D341Med (cell line): ENCODE measurements at regions not wholly inside any gene's neighbourhood (a gene's known extent, or its start where the extent isn't known, plus 50 kb on each side); places are given as distances from the start of the nearest gene placed in this dataset.

Source experiments
- DNase-seq: peaks from one replicate; pipeline ENCODE4 v3.0.0; 2012; ENCODE audit warnings: low spot score

DNA sequence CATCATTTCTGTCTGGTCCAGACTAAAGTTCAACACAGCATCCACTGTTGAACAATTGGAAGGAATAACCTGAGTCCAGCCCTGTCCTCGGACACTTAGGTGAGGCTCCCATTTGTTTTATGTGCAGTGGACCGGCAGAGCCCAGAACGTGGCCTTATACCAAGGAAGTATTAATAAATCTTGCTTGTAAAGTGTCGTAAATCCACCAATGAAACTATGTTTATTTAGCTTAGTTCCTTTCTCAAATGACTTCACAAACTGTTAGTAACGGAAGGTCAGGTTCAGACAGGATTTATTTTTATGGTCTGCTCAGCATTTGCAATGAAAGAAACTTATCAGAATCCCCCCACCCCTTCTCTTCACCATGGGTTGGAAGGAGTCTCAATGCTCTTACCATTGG lies 149.5 kb downstream of the PCSK1 start:
- no peak for DNase-seq

DNA sequence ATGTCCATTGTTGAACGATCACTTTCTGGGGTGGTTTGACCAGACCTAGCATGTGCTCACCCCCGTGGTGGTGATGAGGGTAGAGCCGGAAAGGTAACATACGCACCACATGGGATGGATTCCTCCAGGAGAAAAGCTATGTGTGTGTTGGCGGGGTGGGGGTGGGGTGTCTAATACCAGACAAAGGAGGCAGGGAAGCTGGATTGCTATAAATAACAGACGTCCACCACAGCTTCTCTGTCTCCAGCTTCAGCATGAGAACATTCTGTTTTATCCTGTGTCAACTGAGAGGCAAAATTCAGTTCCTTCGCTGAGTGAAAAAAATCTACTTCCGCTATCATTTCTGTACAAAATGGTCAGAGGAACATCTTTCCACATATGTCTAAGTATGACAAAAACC lies 151.0 kb downstream of the PCSK1 start:
- no peak for DNase-seq

DNA sequence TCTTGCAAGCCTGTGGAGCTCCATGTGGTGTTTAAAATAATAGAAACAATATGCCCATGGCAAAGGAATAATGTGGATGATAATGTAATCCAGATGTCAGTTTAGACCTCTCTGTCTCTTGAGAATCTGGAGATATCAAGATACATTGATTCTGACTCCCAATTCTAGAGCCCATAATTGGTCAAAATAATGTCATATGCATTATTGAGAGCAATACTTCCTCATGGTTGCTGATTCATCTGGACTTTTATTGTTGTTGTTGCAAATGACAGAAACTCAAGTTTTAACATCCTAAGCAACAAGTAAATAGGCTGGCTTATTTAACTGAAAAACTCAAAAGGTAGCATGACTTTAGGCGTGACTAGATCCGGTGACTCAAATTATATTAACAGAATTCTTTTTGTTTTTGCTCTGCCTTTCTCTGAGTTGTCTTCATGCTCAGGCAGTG lies 152.1 kb downstream of the PCSK1 start:
- no peak for DNase-seq

DNA sequence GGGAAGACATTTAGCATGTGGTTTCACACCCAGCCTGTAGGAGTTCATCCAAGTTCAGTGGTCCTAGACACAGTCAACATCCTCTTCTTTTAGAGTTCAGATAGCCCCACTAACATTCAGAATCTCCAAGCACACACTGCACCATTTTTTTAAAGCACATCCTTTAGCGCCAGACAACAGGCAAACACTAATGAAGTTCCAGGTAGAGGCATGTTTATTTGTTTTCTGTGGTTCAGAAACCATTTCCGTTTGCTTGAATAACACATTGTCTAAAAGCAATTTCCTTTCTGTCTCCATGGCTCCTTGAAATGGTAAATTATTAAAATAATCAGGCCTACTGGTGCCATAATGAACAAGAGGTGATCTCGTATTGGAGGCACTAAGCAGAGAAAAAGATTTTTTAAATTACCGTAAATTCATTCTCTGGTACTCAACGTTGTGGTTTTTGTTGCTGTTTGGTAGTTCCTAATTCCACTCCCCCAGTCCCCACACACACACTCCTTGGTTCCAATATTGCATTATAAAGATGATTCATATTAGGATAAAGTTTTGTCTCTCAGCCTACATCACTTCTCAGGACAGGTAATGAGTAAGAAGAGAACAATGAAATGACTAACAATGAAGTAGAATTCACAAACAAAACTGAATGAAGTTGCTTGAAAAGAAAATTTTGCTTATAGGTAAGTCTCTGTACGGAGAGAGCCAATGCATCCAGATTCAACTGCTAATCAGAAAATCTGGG lies 153.1 kb downstream of the PCSK1 start:
- no peak for DNase-seq

DNA sequence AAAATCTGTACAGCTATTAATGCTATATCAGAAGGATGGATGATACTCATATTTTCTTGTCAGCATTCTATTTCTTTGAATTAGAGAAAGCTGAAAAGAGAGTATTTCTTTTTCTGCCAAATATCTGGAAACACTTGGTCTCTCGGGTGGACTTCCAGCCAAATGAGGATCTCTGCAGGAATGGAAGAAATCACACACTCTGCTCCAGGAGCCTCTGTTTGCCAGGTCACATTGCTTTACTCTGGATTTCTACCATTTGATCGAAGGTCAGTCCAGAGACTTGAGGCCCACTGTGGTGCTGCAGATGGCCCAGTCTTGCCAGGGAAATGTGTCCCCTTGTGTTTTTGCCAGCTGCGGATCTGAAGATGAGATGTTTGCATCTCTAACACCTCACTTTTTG lies 154.1 kb downstream of the PCSK1 start:
- no peak for DNase-seq

DNA sequence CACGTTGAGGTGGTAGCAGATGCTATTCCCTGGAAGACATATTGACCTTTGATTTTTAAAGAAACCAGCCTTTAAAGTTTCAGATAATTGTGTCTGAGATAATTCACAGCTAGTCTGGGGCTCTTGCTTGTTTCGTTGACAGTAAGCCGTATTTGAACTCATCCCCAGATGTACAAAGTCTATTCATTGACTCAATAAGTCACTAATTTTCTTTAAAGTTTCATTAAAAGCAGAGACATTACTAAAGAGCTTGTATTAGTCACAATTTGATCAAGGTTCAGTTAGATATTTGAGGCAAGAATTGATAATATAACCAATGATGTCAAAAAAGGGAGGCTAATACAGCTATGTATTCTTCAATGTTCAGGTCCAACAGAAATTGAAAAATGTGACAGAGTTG lies 158.0 kb downstream of the PCSK1 start:
- no peak for DNase-seq

DNA sequence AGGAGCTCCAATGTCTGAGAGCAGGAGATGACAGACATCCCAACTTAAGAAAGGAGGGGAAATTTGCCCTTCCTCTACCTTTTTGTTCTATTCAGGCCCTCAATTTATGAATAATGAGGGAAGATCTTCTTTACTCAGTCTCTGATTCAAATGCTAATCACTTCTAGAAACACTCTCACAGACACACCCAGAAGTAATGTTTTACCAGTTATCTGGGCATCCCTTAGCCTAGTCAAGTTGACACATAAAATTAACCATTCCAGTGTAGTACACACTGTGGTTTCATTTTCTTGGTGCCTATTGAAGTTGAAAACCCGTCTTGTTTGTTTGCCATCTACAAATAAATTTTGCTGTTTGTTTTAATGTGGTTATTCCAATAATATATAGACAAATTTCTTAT lies 167.6 kb downstream of the PCSK1 start:
- DNase-seq, result no peak

DNA sequence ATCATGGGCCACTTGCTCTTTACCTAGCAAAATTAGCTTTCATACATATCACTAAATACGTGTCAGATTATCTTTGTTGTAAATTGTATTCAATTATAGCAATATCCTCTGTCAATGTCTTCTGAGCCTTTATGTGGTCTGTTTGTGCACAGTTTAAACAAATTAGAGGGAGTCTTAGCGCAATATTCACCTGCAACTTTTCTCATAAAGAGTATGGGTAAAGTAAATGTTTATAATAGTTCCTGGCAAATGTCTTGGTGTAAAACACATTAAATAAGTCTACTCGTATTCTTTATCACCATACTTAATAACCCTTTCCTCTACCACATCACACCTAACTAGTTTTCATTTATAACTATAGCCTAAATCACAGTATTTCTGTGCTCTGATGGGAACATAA lies 169.0 kb downstream of the PCSK1 start:
- DNase-seq, result no peak

DNA sequence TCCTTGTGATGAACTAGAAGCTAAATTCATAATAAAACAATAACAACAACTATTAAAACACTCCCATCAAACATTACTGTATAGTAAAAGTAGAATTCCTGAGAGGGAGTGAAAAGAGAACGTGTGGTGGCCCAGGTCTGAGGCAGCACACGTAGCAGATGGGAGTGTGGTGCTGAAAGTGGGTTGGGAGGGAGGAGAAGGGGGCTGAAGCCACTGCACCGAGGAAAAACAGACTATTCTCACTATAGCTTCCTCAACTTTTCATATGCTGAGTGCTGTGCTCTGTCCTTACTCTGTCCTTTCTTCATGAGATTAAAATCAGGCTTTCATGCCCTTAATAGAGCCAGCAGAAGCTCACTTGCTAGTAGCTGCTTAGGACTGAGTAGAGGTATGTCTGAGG lies 170.9 kb downstream of the PCSK1 start:
- no peak for DNase-seq

DNA sequence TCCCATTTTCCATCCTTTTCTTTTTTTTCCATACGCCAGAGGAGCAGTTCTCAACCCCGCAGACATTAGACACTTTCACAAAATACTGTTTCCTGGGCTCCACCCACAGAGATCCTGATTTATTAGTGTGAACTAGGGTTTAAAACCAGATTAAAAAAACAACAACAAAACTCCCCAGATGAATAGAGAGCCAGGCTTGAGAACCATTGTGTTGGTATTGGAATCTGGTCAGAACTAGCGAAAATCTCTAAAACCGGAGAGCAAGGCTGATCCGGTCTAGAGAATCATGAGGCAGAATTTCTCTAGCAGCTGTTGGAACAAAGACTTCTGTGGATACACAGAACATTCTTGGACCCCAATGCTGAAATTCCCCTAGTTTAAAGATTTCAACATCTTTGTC lies 173.0 kb downstream of the PCSK1 start:
- DNase-seq, result no peak

DNA sequence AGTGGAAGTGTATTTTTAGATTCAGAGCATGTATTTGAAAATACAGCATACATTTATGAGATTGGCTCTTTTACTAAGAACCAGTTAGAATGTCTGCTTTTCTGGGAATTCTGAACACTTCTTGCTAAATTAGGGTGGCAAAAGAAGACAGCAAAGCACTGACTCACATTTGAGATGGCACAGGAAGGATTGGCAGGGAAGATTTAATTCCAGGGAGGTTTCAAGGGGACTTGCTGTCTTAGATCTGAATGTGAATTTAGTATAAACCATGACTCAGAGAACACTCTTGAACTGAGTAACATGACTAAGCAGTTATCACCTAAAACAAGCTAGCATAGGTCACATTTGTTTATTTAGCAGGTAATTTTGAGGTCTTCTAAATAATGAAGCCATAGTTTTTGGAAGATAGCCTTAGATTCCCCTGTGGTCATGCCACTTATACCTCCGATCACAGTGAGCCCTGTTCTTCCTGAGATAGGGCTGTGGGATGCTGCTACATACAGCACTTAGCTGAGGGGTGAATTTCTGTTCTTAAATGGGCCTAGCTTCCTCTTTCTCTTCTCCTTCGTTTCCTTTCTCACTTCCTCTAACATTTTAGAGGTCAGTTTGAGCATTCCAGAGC lies 173.8 kb downstream of the PCSK1 start:
- no peak for DNase-seq

DNA sequence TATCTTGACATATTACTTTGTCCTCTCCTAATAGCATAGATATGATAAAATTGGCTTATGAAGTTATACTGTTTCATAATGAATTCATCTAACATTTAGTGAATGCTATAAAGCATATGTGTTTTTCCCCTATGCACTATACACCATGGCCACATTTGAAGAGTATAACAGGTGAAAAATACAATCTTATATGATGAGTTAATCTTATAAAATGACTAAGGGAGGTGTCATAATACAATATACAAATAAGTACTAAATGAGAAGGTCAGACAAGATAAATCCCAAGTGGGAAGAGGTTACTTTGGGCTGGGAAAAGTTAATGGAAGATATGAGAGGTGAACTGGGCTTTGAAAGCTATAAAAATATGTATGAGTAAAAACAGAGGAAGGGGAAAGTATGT lies 174.4 kb downstream of the PCSK1 start:
- no peak for DNase-seq

DNA sequence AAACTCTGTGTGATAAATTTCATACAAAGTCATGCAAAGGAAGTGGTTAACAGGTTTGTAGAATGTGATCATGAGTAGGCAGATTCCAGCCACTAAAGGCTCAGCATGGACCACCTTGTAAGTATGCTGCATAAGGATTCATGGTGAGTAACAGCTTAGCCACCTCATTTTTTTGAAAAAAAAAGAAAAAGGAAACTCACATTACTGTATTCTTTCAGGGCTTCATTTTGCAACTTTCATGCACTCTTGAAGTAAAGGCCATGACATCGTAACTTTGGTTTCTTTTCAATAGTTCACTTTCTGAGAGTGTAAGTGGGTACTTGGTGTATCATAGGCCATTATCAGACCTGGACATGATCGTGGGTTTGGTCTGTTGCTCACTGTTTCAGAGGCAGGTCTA lies 175.1 kb downstream of the PCSK1 start:
- no peak for DNase-seq

DNA sequence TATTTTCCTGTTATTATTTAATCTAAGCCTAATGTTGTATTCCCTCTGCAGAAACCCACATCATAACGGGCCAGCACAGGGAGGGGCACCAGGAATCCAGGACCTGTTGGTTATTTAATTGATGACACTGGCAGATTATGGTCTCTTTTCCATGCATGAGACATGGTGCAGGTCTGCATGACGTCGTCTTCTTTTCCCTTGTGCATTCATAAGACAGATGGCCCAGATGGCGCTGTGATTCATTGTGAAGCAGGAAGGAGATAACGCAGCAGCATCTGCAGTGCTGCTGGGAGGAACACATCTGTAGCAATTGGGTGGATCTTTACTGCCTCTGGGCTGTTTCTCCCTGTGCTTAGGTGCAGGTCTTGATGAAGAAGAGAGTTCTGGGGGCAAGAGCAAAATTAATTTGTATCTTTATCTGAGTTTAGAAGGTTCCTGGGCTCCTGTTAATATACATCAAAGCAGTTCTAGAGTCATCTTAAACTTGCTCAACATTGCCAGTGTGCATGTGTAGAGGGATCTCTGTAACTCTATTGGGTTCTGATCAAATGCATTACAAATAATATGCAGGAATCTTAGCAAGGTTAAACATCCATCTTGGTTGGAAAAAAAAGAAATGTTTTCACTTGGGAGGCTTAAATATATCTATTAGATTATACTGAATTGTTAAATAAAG lies 176.1 kb downstream of the PCSK1 start:
- DNase-seq, result peak; percentile 75

DNA sequence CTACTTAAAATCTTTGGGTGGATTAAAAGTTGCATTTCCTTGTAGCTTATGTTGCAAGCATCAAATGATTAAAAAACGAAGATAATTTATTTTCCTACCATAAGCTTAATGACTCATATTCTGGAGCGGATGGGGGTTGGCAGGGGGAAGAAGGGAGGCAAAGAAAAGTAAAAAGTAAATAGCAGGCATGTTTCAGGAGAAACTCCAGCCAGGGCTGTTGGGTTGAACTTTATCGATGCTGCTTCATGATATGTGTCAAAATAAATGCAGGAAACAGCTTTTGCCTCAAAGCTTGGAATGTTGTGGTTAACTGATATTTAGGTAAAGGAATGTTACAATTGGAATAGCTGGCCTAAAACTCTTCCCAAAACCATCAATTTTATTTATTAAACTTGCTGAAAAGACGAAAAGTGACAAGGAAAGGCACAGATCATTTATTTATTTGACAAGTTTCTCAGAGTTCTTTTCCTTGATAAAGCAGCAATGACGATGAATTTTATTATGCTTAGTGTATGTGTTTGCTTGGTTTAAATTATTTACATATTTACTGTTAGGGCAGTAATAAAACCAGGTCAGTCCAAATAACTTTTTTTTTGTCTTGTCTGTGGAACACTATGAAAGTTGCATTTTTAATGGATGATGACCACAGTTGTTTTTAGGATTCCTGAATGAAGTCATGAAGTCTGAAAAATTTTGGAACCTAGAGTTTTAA lies 177.9 kb downstream of the PCSK1 start:
- no peak for DNase-seq

DNA sequence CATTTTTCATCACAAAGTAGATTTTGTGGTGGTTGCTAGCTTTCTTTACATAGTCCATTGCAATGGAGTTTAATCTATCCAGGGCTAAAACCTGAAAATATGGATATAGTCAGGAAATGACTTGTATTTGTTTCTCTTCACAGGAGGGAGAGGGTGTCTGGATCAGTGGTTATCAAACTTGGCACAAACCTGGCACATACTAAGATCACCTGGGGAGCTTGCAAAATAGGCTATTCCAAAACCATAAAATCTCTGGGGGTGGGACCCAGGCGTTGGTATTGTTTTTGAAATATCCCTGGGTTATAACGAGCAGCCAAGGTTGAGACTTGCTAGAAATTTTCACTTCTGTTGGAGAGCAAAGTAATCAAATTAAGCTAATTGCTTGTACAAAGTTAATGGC lies 179.9 kb downstream of the PCSK1 start:
- no peak for DNase-seq

DNA sequence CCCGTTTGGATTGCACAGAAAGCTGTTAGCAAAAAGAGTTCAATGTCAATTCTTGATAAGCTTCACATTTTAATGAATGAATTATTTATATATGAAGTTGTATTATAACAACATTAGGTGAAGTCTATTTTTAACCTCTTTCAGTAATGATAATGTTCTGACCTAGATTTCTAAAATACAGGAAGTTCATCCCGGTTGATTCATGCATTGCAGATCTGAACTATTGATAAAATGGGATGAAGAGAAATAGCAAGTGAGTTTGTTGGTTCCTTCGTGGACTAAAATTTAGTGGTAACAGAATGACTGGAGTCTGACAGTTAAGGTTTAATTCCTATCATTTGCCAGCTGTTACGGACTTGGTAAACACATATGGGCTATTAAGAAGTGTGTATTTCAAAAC lies 180.5 kb downstream of the PCSK1 start:
- DNase-seq, result no peak

DNA sequence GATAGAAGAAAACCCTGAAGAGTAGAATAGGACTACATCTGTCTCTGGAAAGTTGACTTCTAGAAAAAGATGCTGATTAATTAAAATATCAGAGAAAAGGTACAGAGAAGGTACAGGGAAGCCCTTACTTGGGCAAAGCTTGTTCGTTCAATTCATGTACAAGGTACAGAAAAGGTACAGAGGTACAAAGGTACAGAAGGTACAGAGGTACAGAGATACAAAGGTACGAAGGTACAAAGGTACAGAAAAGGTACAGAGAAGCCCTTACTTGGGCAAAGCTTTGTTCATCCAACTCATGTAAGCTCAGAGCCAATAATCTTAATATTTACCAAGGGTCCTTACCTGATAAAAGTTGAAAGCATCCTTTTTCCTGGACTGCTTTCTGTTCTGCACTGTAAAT lies 182.3 kb downstream of the PCSK1 start:
- no peak for DNase-seq

DNA sequence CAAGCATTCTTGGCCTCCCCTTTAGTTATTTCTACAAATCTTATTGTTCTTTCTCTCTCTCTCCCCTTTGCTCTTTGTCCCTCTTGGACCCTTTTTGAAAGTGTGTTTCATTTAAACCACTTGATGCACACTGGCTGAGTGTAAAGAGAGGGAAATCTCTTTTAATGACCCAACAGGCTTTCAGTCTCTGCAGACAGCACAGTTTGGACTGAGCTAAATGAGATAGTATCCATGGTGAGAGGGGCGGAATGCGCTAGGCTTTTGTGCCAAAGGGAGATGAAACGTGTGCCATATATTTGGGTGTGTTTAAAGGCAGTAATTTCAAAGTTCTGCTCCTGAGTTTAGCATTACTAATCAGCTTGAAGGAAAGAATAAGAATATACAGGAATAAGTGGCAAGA lies 184.9 kb downstream of the PCSK1 start:
- DNase-seq, result no peak

DNA sequence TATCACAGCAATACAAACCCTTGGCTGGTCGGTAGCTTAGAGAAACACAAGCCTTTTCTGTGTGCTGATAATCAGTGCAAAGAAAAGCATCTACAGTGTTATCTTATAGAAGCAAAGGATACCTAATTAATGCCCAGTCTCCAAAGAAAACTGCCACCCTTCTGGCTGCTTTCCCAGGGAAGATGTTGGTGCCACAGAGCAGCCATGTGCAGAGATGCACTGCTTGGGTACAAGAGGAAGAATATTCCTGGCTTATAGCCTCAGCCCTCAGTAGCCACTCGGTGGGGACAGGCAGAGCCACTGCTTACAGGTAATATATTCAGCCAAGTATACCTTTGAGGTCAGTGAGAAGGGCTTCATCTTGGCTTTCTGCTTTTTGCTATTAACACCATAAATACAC lies 185.3 kb downstream of the PCSK1 start:
- DNase-seq, result no peak

DNA sequence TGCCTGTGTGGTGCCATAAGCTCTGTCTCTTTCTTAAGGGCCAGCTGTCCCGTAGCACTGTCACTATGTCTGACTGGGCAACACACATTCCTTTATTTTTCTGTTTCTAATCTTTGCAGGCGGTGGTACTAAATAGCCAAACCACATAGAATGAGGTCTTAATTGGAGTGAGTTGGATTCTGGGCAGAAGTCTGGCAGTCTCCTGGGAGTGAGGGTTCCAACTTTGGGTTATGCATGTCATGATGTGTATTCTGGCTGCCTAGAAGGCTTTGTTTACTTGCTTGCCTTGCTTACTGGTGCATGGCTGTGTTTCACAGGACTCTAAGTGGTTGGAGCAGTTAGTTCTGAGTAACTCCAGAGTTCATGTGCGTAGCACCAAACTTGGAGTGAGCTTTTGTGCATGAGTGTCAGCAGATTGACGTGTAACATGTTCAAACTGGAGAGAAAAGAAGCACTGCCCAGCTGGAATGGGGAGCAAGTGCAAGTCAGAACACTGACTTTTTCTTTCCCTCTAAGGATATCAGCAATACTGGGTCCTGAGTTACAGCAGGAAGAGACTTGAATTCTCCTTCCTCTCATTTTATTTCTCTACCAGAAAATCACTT lies 185.8 kb downstream of the PCSK1 start:
- DNase-seq, result no peak
